ENCODE measurements at regions not wholly inside any gene's neighbourhood (a gene's known extent, or its start where the extent isn't known, plus 50 kb on each side); places are given as distances from the start of the nearest gene placed in this dataset.

DNA sequence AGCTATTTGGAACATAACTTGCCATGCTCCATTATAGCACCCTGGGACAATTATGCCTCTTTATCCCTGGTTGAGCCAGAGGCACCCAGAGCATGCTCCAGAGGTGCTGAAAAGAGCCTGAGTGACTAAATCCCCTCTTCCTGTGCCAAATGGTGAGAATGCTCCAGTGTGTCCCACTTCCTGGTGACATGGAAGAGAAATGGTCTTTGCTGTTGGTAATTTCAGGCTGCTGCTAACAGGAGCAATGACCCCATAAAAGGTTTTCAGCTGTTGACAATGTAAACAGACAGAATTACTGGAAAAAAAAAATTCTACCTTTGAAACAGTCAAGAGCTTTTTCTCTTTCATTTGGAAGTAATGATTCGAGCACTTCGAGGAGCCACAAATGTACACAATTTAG, 341.8 kb downstream of the FGF9 start:
- H3K4me1 Mint-ChIP-seq (ENCODE audit: low read depth, unreplicated experiment) = no peaks in the 10 kb centered on the region
- peaks cover 8% of the 10 kb centered on the region for H3K36me3 Mint-ChIP-seq (ENCODE audit: unreplicated experiment)
- TF ChIP-seq, protein P1, sequence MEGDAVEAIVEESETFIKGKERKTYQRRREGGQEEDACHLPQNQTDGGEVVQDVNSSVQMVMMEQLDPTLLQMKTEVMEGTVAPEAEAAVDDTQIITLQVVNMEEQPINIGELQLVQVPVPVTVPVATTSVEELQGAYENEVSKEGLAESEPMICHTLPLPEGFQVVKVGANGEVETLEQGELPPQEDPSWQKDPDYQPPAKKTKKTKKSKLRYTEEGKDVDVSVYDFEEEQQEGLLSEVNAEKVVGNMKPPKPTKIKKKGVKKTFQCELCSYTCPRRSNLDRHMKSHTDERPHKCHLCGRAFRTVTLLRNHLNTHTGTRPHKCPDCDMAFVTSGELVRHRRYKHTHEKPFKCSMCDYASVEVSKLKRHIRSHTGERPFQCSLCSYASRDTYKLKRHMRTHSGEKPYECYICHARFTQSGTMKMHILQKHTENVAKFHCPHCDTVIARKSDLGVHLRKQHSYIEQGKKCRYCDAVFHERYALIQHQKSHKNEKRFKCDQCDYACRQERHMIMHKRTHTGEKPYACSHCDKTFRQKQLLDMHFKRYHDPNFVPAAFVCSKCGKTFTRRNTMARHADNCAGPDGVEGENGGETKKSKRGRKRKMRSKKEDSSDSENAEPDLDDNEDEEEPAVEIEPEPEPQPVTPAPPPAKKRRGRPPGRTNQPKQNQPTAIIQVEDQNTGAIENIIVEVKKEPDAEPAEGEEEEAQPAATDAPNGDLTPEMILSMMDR (IDR thresholded peaks at IDR 0.05; ENCODE audit: partially characterized antibody, unreplicated experiment) = no peak
- H3K9me3 Mint-ChIP-seq (ENCODE audit: unreplicated experiment) = peaks cover 3% of the 10 kb centered on the region
- H3K27me3 Mint-ChIP-seq (ENCODE audit: unreplicated experiment) = no peaks in the 10 kb centered on the region
- DNase-seq = no peak
- H3K27ac Mint-ChIP-seq (ENCODE audit: unreplicated experiment) = no peak overlapping the region
- no peak overlapping the region for H3K4me3 Mint-ChIP-seq (ENCODE audit: unreplicated experiment)

DNA sequence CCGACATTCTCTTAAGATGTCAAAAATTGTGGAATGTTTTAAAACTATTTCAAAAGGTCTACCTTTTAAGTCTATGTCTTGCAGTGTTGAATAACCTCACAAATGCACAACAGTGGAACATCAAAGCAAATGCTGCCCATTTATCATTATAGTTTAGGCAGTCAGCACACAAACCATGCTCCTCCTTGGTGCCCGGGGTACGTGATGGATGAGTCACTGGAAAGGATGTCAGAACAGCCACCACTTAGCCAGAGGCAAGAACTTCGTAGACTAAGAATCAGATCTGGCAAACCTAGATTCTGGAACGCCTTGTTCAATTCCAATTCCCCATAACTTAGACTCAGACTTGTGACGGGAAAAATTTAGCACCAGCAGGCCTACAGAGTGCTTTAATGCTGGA, 343.6 kb downstream of the FGF9 start:
- no peaks in the 10 kb centered on the region for H3K9me3 Mint-ChIP-seq (ENCODE audit: unreplicated experiment)

DNA sequence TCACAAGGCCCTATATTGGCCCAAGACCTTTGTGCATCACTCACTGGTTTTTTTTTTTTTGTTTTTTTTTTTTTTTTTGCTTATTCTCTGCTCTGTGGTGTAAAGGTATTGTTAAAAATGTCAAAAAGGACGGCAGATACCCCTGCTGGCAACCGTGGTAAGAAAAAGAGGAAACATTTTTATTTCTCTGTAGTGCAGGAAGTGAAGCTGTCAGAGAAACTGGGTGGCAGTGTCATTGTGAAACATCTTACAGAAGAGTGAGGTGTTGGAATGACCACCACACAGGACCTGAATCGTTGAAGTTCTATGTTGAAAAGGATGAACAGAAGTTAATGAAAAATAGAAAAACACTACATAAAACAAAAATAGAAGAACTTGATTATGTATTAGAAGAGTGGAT, 346.4 kb downstream of the FGF9 start:
- Mint-ChIP-seq H3K9me3 (ENCODE audit: unreplicated experiment) (no peaks in the 10 kb centered on the region), H3K4me3 (ENCODE audit: unreplicated experiment) (no peak overlapping the region), H3K36me3 (ENCODE audit: unreplicated experiment) (no peaks in the 10 kb centered on the region), H3K27ac (ENCODE audit: unreplicated experiment) (no peak overlapping the region), H3K4me1 (ENCODE audit: low read depth, unreplicated experiment) (no peaks in the 10 kb centered on the region), H3K27me3 (ENCODE audit: unreplicated experiment) (no peaks in the 10 kb centered on the region)
- TF ChIP-seq, protein P1 (IDR thresholded peaks at IDR 0.05; ENCODE audit: partially characterized antibody, unreplicated experiment) = no peak
- no peak for DNase-seq

More for the DNA sequence above, 343.6 kb downstream of the FGF9 start:
- Mint-ChIP-seq H3K36me3 (ENCODE audit: unreplicated experiment) (no peaks in the 10 kb centered on the region), H3K4me1 (ENCODE audit: low read depth, unreplicated experiment) (no peaks in the 10 kb centered on the region), H3K27ac (ENCODE audit: unreplicated experiment) (no peak overlapping the region), H3K27me3 (ENCODE audit: unreplicated experiment) (no peaks in the 10 kb centered on the region), H3K4me3 (ENCODE audit: unreplicated experiment) (no peak overlapping the region)
- DNase-seq = no peak
- TF ChIP-seq, protein P1 (IDR thresholded peaks at IDR 0.05; ENCODE audit: partially characterized antibody, unreplicated experiment) = no peak

DNA sequence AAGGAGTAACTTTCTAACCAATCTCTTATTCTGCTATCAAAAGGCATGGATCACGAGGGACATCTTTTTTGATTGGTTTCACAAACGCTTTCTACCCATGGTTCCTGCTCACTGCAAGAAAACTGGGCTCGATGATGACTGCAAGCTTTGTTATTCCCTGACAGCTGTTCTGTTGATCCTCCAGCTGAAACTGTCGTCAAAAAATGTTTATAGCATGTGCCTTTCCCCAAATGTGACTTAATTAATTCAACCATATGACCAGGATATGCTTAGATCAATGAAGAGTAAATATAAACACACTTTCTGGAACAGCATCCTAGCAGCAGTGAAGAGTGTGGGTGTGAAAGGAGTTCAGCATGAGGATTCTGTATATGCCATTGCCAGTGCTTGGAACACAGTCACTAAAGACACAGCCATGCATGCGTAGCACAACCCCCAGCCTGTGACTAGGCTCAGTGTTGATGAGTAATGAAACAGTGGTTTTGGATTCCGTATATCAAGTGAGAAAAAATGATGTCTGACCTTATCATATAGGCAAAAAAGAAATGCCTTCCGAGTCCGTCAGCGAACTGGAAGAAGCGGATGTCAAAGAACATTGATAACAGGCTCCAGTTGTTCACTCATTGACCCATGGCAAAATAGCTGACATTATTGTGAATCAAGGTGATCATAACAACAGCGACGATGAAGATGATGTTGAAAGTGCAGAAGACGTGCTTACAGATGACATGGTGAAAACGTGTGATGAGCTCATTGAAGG, 347.4 kb downstream of the FGF9 start:
- Mint-ChIP-seq H3K4me3 (ENCODE audit: unreplicated experiment) (no peak overlapping the region), H3K27me3 (ENCODE audit: unreplicated experiment) (no peaks in the 10 kb centered on the region), H3K9me3 (ENCODE audit: unreplicated experiment) (no peaks in the 10 kb centered on the region), H3K4me1 (ENCODE audit: low read depth, unreplicated experiment) (no peaks in the 10 kb centered on the region), H3K36me3 (ENCODE audit: unreplicated experiment) (no peaks in the 10 kb centered on the region), H3K27ac (ENCODE audit: unreplicated experiment) (no peak overlapping the region)
- TF ChIP-seq, protein P1 (IDR thresholded peaks at IDR 0.05; ENCODE audit: partially characterized antibody, unreplicated experiment) = no peak
- DNase-seq = no peak

DNA sequence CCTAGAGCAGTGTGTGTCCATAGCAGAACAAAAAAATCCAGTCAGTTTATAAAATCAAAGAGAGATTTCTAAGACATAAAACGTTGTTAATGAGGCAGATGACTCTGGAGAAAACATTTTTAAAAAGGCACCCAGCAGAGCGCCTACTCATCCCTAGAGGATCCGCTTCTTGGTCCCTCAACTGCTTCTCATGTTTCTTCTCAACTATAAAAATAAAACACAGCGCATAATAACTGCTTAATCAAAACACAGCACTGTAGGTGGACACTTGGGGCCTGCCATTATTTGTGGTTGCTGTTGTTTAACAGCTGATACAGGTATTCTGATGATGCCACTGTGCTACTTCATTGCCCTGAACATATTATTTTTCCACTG, 347.9 kb downstream of the FGF9 start:
- Mint-ChIP-seq H3K4me3 (ENCODE audit: unreplicated experiment) (no peak overlapping the region), H3K27ac (ENCODE audit: unreplicated experiment) (no peak overlapping the region), H3K9me3 (ENCODE audit: unreplicated experiment) (no peaks in the 10 kb centered on the region), H3K4me1 (ENCODE audit: low read depth, unreplicated experiment) (no peaks in the 10 kb centered on the region), H3K27me3 (ENCODE audit: unreplicated experiment) (no peaks in the 10 kb centered on the region), H3K36me3 (ENCODE audit: unreplicated experiment) (no peaks in the 10 kb centered on the region)
- TF ChIP-seq, protein P1 (IDR thresholded peaks at IDR 0.05; ENCODE audit: partially characterized antibody, unreplicated experiment) = no peak
- no peak for DNase-seq

All from glutamatergic neuron (in vitro differentiated cells).